DMS114 treated with DMSO at 0.1 percent for 48 hours (cell line): ENCODE measurements at regions not wholly inside any gene's neighbourhood (a gene's known extent, or its start where the extent isn't known, plus 50 kb on each side); places are given as distances from the start of the nearest gene placed in this dataset.
"Not testable (repeated sequence)": the region's sequence is repeated elsewhere in the genome, so short reads cannot be mapped to it uniquely, and the experiment has no call there.

ENCODE experiments used
- DNase-seq: peaks from one replicate; lab custom pipeline; 2025; ENCODE audit not compliant: unreplicated experiment; lab: John Stamatoyannopoulos, UW

DNA sequence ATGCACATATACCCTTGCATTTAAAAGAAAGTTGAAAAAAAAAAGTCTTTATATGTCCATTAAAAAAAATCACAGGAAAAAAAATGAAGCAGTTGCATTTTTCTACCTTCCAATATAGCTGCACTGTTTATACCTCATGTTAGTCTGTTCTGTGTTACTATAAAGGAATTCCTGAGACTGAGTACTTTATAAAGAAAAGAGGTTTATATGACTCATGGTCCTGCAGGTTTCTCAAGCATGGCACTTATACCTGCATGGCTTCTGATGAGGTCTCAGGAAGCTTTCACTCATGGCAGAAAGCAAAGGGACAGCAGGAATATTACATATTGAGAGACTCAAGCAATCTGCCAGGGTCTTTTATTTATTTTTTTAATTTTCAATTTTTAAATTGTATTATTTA lies 277.2 kb upstream of the BCHE start:
- no peak for DNase-seq

DNA sequence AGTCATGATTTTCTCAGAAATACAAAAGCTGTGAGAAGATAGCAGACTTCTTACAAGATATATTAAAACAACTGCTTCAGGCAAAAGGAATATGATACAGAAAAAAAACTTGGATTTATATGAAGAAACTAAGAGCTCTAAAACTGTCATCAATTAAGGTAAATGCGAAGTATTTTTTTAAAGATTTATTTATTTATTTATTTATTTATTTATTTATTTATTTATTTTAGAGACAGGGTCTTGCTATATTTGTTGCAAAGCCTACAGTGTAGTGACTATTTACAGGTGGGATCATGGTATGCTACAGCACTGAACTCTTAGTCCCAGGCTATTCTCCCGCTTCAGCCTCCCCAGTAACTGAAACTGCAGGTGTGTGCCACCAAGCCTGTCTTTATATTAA lies 274.3 kb upstream of the BCHE start:
- no peak for DNase-seq

DNA sequence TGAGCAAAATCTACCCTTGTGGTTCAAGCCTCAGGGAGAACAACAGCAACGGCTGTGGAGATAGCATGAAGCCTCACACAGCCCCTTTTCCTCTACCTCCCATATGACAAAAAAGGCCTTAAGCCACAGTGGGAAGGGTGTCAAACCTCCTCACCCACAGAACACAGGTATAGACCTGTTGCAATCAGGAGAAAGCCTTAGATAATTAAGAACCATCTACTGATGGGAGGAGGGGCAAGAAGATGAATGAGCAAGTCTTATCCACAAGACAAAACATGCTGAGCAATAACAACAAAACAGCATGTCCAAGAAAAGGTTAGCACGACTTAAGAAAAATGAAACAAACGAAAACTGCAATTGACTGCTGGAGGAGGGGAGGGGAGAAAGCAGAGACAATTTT lies 272.9 kb upstream of the BCHE start:
- no peak for DNase-seq

DNA sequence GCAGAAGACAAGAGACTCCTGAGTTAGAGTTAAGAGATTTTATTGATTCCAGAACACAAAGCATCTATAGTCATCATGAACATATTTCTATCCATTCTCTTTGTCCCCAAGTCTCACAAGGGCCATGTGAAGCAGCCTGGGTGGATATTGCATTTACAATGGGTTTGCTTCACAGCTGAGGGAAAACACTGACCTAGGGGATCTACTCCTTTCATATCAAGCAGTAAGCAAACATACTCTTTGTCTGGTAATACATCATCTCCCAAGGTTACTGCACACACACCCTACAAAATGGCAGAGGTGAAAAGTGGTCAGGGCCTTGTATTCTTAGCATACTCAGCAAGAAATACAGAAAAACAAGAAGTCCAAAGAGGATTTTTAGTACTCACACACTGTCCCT lies 267.7 kb upstream of the BCHE start:
- DNase-seq: no peak

DNA sequence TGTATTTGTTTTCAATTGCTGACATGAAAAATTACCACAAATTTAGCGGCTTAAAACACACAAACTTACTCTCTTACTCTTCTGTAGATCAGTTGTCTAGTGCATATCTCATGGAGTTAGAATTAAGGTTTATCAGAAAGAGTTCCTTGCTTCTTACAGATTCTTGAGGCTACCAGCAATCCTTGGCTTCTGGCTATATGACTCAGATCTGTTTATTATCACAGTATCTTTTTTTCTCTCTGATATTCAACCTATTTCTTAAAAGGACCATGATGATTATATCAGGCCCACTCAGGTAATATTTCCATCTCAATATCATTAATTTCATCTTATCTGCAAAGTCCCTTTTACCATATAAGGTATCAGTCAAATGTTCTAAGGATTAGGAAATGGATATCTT lies 263.5 kb upstream of the BCHE start:
- DNase-seq: no peak

DNA sequence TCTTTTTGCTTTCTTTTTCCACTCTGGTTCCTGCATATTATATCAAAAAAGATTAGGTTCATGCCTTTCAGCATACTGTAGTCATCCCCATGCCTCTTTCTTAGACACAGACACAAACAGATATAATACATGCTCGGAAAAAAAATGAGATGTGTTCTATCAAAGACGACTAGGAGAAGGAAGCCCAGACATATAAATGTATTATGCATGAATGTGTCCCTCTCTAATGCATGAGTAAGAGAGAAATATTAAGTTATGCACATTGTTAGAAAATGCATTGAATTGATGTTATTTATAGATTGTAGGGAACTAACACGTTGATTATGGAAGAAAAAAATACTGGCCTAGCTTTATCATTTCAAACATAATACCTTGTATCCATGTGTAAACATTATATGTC lies 252.4 kb upstream of the BCHE start:
- DNase-seq: no peak

DNA sequence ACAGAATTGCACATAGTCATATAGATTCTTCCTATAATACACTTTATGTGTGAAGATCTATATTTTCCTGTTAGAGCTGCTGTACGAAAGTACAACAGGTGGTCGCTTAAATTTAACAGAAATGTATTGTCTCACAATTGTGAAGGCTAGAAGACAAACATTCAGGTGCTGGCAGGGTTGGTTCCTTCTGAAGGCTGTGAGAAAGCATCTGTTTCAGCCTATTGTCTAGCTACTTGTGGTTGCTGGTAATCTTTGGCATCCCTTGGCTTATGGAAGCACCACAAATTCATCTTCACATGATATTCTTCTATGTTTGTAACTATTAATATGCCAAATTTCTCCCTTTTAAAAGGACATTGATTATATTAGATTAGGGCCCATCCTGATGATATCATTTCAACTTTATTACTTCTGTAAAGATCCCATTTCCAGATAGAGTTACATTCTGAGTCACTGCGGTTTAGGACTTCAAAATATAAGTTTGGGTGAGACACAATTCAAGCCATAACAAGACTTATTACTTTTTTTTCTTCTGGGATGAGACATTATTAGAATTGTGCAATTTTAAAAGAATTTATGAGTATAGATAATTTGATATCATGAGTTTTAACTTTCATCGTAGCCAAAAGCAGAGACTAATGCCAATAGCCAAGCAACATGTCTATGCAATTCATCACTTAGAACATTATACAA lies 248.1 kb upstream of the BCHE start:
- no peak for DNase-seq

DNA sequence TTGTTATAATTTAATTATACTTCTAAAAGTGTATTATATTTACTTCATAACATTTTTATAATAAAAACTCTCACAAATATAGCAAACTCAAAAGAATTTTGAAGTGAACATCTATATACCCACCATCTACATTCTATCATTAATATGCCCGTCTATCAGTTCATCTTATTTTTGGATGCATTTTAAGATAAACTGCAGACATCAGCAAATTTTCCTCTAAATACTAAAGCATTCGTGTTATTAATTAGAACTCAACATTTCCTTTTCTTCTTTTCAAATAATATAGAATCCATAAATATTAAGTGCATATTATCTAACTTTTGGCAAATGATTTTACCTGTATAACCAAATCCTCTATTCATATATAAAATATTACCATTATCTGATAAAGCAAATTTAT lies 242.9 kb upstream of the BCHE start:
- no peak for DNase-seq

DNA sequence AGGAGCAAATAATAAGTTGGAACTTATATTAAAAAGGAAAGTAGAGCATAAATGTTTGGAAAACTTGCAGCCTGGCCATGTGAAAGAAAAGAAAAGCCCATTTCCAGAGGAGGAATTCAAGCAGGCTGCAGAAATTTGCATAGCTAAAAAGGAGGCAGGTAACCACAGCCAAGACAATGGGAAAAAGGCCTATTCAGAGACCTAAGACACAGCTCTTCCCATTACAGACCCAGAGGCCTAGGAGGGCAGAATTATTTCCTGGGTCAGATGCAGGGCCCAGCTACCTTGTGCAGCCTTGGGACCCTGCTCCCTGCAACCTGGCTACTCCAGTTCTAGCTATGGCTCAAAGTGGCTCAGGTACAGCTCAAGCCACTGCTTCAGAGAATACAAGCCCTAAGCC lies 234.6 kb upstream of the BCHE start:
- DNase-seq: no peak

DNA sequence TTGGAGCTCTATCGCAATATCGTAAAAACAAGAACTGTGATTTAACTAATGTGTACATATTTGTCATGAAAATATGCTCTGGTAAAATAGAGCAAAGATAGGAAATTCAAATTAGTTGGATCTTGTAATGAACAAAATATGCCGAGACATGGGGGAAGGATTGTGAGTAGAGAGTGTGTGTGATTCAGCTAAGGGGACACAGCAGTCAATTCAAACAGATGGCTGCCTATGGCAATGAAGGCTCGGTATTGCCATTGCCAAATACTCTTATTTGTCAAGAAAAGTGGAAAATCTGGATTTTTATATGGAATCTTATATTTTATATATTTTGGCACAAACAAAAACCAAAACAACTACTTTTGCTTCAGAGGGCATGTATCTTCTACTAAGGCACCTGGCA lies 227.3 kb upstream of the BCHE start:
- no peak for DNase-seq

DNA sequence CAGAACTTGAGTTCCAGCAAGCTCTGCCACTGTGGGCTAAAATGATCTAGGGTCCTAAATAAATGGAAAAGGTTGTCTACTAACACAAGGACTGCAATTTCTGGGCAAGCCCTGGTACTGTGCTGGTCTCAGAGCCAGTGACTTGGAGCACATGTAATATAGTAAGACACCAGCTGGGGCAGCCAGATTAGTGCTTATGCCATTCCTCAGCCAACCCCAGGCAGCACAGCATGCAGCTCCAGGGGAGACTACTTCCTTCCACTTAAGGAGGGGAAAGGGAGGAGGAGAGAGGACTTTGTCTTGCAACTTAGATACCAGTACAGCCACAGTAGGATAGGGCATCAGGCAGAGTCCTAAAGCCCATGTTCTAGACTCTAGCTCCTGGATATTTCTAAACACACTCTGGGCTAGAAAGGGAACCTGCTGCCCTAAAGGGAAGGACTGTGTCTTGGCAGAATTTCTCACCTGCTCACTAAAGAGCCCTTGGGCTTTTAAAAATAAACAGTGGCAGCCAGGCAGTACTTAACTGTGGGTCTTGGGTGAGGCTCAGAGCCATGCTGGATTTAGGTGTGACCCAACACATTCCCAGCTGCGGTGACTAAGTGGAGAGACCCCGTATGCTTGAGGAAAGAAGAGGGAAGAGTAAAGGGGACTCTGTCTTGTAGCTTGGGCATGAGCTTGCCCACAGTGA lies 223.7 kb upstream of the BCHE start:
- DNase-seq: no peak

DNA sequence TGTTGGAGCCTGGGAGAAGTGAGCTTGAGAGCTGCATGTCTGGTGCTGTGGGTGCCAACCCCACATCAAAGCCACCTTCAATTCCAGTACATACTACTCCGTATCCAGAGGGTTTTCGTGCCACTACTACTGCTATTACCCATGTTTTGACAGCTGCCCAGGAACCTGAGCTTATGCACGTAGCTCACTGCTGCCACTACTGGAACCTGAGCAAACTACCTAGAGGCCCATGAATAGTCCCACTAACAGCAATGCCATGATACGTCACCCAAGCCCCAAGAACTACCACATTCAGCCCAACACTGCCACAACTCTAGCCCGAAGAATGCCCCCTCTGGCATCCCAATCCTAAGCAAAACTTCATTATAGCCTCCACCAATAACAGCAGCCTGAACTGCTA lies 215.2 kb upstream of the BCHE start:
- DNase-seq: no peak

DNA sequence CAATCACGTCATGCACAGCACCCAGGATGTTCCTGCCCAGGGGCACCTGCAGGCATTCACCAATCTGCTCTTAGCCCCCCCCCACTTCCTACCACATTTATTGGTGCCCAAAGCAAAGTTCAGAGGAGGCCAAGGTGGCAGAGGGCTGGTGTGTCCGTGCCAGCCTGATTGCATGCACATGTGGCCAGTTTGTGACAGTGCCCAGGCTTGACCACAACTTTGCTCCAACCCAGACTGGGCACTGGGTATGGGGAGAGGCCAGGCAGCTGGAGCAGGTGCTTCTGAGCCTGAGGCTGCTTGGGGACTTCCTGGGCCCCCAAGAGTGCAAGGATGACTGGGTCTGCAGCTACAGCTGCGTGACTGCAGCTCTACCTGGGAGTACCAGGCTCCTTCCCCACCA lies 192.3 kb upstream of the BCHE start:
- no peak for DNase-seq

DNA sequence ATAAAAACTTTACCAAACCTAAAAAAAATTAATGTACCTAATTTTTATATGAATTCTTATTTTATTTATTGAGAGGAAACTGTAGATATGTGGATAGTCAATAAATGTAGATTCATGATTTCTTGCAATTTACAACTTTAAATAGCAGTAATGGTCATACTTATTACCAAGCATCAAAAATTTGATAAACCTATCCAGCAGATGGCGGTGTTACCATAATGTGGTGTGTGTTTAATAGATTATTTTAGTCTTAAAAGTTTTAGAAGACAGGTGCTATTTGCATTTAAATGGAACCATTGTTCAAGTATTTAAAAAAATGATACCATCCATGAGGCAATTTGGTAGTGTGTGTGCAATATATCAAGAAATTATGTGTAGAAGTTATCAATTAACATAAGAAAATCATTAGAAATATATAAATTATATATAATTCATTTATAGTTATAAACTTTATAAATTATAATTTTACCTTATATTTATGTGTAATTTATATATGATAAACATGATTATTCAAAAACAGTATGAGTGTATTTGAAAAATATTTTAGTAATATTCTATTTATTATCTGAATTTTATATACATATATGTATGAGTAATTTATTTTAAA lies 176.0 kb upstream of the BCHE start:
- peak; percentile 26 for DNase-seq

DNA sequence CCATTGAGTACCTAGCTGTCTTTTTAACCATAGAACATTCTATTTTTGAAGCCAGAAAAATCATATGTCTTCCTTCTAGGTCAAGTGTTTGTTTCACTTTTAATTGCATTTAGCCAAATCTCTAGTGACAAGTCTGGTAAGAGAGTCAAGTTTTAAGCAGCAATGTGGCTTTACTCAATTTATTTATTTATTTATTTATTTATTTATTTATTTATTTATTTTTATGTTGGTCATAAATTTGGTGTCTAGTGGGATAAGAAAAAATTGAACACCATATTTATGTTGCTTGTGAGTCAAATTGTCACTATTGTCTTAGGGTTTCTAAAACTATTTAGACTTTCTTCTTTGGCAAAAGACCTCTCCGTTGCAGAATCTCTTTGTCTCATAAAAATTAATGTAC lies 174.5 kb upstream of the BCHE start:
- DNase-seq: no peak

DNA sequence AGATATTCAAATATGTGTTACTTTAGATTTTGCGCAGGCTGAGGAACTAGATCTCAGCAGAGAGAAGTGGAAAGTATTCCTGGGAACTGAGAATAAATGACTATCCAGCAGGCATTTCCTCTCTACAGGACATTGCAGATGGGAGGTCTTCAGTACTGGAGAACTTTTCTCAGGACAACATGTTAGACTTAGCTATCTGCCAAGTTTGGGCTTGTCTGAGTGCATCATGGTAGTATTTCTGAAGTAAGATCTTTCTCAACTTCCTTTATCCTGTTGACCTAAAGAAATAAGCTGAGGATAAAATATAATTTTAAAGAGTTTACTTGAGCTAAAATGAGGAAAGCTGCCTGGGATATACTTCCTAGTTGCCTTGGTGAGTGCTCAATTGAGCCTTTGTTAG lies 167.9 kb upstream of the BCHE start:
- DNase-seq: no peak

DNA sequence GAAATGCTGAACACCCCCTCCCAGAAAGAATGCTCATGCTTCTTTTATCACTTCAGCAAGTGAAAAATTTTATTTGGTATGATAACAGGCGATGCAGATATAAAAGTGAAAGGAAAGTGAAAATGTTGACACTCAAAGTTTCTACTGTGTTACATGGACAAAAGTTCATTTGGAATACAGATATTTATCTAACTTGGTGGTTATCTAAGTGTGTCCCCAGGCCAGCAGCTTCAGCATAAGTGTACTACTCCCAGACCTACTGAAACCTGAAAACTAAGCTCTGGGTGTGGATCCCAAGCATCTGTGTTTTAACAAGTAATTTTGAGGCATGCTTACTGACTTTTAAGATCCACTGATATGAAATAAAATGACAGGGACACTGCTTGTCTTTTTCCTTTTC lies 157.1 kb upstream of the BCHE start:
- DNase-seq: no peak

DNA sequence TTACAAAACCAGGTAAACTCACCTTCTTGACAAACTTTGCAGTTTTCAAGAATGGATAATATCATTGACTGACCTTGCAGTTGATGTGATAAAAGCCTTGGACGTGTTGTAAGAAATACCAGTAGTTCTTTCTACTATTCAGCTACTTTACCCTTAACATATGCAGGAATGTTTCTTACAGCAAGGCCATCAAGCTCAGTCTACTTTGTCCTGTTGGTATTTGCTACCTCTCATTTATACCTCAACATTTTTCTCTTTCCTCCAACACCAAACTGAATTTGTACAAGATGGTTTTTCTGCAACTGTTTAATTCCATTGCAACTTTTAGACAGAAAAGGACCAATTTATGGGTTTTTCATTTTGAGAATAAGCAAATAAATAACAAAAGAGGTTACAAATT lies 147.4 kb upstream of the BCHE start:
- no peak for DNase-seq

DNA sequence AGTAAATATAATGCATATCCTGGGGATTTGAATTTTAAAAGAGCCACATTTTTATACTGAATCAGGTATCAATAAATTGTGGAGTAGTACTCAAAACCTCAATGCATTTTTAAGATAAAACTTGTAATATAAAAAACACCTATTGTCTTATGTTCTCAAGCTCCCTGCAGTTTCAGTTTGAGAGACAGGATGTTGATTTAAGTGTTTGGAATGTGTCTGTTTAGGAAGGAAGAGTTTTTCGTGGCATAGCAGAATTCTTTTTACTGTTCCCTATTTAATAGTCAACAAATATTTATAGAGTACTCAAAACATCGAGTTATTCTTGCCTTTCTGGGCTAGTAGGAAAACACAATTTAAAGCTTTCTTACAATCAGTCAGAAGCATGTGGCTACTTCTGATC lies 146.1 kb upstream of the BCHE start:
- no peak for DNase-seq

DNA sequence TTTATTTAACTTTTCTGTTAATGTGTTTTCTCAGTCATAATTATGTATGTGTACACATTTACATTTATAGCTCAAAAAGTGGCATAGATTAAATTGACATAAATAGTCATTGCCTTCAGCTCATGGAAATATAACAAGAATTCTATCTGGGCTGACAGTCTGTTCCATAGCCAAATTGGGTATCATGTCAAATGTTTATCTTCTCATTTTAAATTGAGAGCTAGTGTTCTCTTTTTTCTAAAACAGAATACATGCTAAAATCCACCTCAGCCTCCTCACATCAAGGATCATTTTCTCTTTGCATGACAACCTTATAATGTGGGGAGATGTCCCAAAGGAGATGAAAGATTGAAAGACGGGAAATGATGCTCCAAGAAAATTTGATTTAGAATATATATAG lies 144.1 kb upstream of the BCHE start:
- no peak for DNase-seq

DNA sequence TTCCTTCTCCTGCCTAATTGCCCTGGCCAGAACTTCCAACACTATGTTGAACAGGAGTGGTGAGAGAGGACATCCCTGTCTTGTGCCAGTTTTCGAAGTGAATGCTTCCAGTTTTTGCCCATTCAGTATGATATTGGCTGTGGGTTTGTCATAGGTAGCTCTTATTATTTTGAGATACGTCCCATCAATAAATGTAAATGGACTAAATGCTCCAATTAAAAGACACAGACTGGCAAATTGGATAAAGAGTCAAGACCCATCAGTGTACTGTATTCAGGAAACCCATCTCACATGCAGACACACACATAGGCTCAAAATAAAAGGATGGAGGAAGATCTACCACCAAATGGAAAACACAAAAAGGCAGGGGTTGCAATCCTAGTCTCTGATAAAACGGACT lies 123.6 kb upstream of the BCHE start:
- DNase-seq: not testable (repeated sequence)

DNA sequence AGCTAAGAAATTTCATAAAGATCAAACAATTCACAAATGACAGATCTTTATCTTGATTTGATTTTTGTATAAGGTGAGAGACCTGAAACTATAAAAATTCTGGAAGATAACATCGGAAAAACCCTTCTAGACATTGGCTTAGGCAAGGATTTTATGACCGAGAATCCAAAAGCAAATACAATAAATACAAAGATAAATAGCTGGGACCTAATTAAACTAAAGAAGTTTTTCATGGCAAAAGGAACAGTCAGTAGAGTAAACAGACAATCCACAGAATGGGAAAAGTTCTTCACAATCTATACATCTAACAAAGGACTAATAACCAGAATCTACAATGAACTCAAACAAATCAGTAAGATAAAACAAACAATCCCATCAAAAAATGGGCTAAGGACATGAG lies 116.9 kb upstream of the BCHE start:
- DNase-seq: no peak

DNA sequence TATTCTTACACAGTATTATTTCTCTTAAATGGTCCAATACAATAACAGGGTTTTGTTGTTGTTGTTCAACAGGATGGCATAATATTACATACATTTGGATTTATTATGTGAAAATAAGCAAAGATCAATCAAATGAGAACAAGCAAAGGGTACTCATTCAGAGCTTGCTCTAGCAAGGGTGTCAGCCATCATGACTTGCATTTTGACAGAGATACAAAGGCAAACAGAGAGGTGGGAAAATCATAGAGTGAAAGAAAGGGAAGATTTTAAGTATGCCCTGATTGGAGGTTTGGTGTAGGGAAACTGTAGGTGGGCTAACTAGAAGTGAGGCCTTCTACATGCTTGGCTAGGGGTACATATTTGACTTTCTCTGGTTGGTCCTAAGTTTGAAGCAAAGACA lies 109.1 kb upstream of the BCHE start:
- no peak for DNase-seq
